Muscle of leg (tissue), 3 donors: ENCODE measurements at regions not wholly inside any gene's neighbourhood (a gene's known extent, or its start where the extent isn't known, plus 50 kb on each side); places are given as distances from the start of the nearest gene placed in this dataset.

Experiments used
- DNase-seq: peaks from one replicate; pipeline ENCODE4 v3.0.0; 2013
- H3K27ac ChIP-seq: one replicate; pipeline ENCODE4 v1.5.1; 2013; ENCODE audit warnings: mild to moderate bottlenecking, low read length, control low read depth
- H3K27me3 ChIP-seq: one replicate; pipeline ENCODE4 v1.6.1; 2013; ENCODE audit warnings: low read length; ENCODE audit not compliant: control insufficient read depth, insufficient read depth
- H3K36me3 ChIP-seq: one replicate; pipeline ENCODE4 v1.6.1; 2013; ENCODE audit warnings: low read length; ENCODE audit not compliant: control insufficient read depth, insufficient read depth
- H3K4me1 ChIP-seq: one replicate; pipeline ENCODE4 v1.6.1; 2013; ENCODE audit warnings: low read length; ENCODE audit not compliant: control insufficient read depth, insufficient read depth
- H3K4me3 ChIP-seq: one replicate; pipeline ENCODE4 v1.5.1; 2013; ENCODE audit warnings: low read length, control low read depth
- H3K9me3 ChIP-seq: replicated peaks from 2 replicates; pipeline ENCODE4 v1.6.1; 2013; ENCODE audit warnings: low read depth, low read length; ENCODE audit not compliant: control insufficient read depth
- WGBS: methylation state at CpG from one replicate; pipeline ENCODE4 v1.1.5; 2013; ENCODE audit warnings: missing lambda C conversion rate; ENCODE audit not compliant: insufficient coverage; 5-methylcytosine and 5-hydroxymethylcytosine counted together

DNA sequence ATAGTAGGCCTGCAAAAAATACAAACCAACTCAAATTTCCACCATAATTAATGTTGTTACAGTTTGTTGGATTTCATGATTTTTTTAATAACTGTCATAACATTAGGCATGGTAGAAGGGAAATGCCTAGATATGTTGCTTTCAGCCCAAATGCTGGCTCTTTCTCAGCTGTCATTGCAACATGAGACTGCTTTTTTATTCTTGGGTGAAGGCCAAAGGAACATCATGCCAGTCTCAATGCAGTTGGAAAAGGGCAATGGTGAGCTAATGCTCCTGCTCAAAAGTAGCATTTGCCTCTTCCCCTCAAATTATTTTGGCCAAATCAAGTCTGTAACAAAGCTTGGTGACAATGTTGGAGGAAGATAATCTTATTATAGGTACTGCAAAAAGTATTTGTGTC lies 877.7 kb upstream of the PRMT6 start:
- no peak overlapping the region for H3K27ac ChIP-seq
- no peak overlapping the region for H3K4me3 ChIP-seq
- H3K4me1 ChIP-seq: no peaks in the 10 kb centered on the region
- no peaks in the 10 kb centered on the region for H3K27me3 ChIP-seq
- H3K9me3 ChIP-seq: no peaks in the 10 kb centered on the region
- no peaks in the 10 kb centered on the region for H3K36me3 ChIP-seq
- DNase-seq: peak; percentile 50

DNA sequence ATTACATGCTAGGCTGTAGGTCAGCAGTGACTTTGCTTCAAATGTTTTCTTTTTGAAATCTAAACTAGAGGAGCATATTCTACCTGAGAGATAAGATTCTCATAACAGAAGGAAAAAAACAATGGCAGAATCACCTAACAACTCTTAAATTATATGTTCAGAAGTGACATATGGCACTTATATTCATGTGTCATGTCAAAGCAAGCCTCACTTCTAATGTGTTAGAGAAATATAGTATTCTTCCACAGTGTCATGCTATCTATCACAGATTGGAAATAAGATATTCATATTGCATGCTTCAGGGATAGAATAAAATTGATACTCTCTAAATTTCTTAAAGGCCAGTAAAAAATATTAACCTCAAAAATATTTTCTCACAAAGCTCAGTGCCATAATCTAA lies 874.6 kb upstream of the PRMT6 start:
- no peaks in the 10 kb centered on the region for H3K9me3 ChIP-seq
- no peaks in the 10 kb centered on the region for H3K27me3 ChIP-seq
- H3K36me3 ChIP-seq: no peaks in the 10 kb centered on the region
- H3K4me3 ChIP-seq: no peak overlapping the region
- H3K4me1 ChIP-seq: no peaks in the 10 kb centered on the region
- no peak overlapping the region for H3K27ac ChIP-seq
- no peak for DNase-seq

DNA sequence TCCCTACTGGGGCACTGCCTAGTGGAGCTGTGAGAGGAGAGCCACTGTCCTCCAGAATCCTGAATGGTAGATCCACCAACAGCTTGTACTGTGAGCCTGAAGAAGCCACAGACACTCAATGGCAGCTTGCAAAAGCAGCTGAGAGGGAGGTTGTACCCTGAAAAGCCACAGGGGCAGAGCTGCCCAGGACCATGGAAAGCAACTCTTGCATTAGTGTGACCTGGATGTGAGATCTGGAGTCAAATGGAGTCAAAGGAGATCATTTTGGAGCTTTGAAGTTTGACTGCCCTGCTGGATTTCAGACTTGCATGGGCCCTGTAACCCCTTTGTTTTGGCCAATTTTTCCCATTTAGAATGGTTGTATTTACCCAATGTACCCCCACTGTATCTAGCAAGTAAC lies 871.4 kb upstream of the PRMT6 start:
- DNase-seq: no peak
- H3K4me1 ChIP-seq: no peaks in the 10 kb centered on the region
- H3K4me3 ChIP-seq: no peak overlapping the region
- H3K27me3 ChIP-seq: no peaks in the 10 kb centered on the region
- H3K9me3 ChIP-seq: no peaks in the 10 kb centered on the region
- no peaks in the 10 kb centered on the region for H3K36me3 ChIP-seq
- no peak overlapping the region for H3K27ac ChIP-seq

DNA sequence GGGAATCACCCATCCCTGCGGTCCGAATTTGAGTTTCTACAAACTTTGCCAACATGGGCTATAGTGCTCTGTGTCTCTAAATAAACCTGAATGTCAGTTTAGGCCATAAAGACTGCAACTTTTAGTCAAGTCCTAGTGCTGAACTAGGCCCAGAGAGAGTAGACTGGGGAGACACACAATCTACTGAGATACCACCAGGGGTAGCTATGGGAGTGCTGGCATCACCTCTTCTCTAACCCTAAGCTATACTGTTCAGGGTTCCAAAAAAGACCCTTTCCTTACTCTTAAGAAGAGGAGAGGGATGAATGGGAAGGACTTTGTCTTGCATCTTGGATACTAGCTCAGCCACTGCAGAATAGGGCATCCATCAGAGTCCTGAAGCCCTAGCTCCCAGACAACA lies 866.7 kb upstream of the PRMT6 start:
- Histone ChIP-seq H3K4me3 (no peak overlapping the region), H3K36me3 (no peaks in the 10 kb centered on the region), H3K4me1 (no peaks in the 10 kb centered on the region), H3K27me3 (no peaks in the 10 kb centered on the region), H3K9me3 (peaks cover 9% of the 10 kb centered on the region), H3K27ac (no peak overlapping the region)
- 76% methylated on average over 2 of the region's 2 CpGs for WGBS
- DNase-seq: no peak

DNA sequence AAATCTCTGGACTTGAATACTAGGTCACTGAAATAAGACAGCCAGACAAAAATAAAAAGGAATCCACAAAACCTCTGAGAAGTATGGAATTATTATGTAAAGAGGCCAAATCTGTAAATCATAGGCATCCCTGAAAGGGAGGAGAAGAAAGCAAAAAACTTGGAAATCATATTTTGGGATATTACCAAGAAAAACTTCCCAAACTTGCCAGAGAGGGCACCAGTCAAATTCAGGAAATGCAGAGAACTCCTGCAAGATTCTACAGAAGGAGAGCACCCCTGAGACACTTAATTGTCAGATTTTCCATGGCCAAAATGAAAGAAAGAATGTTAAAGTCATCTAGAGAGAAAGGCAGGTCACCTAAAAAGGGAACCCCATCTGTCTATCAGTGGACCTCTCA lies 862.3 kb upstream of the PRMT6 start:
- no peak overlapping the region for H3K27ac ChIP-seq
- no peaks in the 10 kb centered on the region for H3K4me1 ChIP-seq
- DNase-seq: no peak
- peaks cover 9% of the 10 kb centered on the region for H3K9me3 ChIP-seq
- H3K36me3 ChIP-seq: no peaks in the 10 kb centered on the region
- no peaks in the 10 kb centered on the region for H3K27me3 ChIP-seq
- H3K4me3 ChIP-seq: no peak overlapping the region

DNA sequence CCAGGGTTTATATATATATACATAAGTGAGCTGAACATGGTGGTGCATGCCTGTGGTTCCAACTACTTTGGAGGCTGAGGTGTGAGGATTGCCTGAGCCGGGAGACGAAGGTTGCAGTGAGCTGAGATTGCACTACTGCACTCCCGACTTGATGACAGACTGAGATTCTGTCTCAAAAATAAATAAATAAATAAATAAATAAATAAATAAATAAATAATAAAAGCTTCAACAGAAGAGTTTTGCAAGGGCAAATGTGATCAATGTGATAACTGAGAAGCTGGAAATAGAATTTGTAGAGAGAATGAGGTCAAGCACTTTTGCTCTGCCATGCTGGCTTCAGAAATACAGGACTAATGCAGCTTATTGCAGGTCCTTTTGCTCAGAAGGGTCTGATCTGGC lies 855.8 kb upstream of the PRMT6 start:
- DNase-seq: no peak
- H3K4me1 ChIP-seq: no peaks in the 10 kb centered on the region
- H3K27ac ChIP-seq: no peak overlapping the region
- no peaks in the 10 kb centered on the region for H3K9me3 ChIP-seq
- no peaks in the 10 kb centered on the region for H3K36me3 ChIP-seq
- no peaks in the 10 kb centered on the region for H3K27me3 ChIP-seq
- no CpG with 5 or more reads among the region's 3 CpGs for WGBS
- no peak overlapping the region for H3K4me3 ChIP-seq

DNA sequence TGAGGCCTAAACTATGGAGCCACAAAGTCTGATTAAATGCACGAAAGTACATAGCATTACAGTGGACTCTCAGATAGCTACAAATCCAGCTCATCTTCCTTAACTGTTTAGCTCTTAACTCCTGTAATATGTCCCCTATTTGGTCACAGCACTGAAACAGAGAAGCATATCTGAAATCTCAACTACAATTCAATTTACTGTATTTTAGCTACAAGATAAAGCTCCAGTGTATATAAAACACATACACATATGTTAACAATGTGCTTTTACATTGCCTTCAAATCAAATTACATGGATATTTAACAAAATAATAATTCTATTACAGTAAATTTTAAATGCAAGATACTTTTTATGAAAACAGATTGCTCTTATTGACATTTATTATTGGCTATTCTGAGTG lies 849.3 kb upstream of the PRMT6 start:
- no peaks in the 10 kb centered on the region for H3K4me1 ChIP-seq
- no peak overlapping the region for H3K27ac ChIP-seq
- no peaks in the 10 kb centered on the region for H3K9me3 ChIP-seq
- H3K4me3 ChIP-seq: no peak overlapping the region
- H3K27me3 ChIP-seq: no peaks in the 10 kb centered on the region
- WGBS: no CpG with 5 or more reads among the region's 1 CpG
- no peaks in the 10 kb centered on the region for H3K36me3 ChIP-seq
- DNase-seq: no peak

DNA sequence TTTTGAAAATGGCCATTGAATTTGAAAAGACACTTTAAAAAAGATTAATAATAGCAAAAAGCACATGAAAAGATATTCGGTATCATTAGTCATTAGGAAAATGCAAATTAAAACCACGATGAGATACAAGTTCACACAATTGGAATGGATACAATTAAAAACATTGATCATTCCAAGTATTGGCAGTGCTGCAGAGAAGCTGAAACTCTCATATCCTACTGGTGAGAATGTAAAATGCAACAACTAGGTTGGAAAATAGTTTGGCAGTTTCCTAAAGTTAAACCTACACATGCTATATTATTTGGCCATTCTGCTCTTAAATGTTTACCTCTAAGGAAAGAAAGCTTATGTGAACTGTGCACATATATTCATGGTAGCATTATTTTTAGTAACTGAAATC lies 838.7 kb upstream of the PRMT6 start:
- Histone ChIP-seq H3K27ac (no peak overlapping the region), H3K4me1 (no peaks in the 10 kb centered on the region), H3K9me3 (no peaks in the 10 kb centered on the region), H3K27me3 (no peaks in the 10 kb centered on the region), H3K4me3 (no peak overlapping the region), H3K36me3 (no peaks in the 10 kb centered on the region)
- no CpG with 5 or more reads among the region's 2 CpGs for WGBS
- peak; percentile 3 for DNase-seq

DNA sequence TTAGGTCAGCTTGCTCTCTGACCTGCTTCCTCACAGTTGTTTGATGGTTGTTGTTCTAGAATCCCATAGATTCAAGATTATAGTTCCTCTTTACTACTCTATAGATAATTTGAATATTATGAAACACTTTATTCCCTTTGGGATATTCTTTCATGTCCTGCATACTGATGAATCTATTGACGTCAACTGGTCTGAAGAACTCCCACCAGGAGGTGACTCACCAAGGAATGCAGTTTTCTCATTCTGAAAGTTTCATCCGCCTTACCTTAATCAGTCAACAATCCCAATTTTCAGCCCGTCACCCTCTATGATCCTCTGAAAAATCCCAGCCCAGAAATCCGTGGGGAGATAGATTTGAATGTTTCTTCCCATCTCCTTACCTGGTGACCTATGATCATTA lies 834.1 kb upstream of the PRMT6 start:
- H3K27ac ChIP-seq: no peak overlapping the region
- no peaks in the 10 kb centered on the region for H3K36me3 ChIP-seq
- no peaks in the 10 kb centered on the region for H3K27me3 ChIP-seq
- no peak for DNase-seq
- H3K4me3 ChIP-seq: no peak overlapping the region
- H3K9me3 ChIP-seq: no peaks in the 10 kb centered on the region
- H3K4me1 ChIP-seq: no peaks in the 10 kb centered on the region
- WGBS: no CpG with 5 or more reads among the region's 4 CpGs

DNA sequence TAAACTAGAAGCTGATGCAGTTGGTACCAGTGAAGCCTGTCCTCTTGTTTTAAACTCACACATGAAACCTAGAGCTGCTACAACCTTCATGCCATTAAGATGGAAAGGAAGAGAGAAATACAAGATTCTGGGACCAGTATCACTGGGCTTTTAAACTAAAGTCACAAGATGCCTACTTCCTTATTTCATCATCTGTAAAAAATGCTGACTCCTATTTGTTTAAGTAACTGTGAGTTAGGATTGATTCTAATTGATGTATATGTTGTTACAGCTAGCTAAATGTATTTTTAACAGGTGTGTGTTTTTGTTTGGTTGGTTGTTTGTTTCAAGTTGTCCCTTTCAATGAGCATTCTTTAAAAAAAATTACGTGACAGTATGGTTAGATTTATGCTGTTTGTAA lies 833.3 kb upstream of the PRMT6 start:
- no peaks in the 10 kb centered on the region for H3K9me3 ChIP-seq
- no peaks in the 10 kb centered on the region for H3K27me3 ChIP-seq
- WGBS: no CpG with 5 or more reads among the region's 1 CpG
- no peak overlapping the region for H3K27ac ChIP-seq
- H3K4me1 ChIP-seq: no peaks in the 10 kb centered on the region
- H3K4me3 ChIP-seq: no peak overlapping the region
- H3K36me3 ChIP-seq: no peaks in the 10 kb centered on the region
- no peak for DNase-seq

DNA sequence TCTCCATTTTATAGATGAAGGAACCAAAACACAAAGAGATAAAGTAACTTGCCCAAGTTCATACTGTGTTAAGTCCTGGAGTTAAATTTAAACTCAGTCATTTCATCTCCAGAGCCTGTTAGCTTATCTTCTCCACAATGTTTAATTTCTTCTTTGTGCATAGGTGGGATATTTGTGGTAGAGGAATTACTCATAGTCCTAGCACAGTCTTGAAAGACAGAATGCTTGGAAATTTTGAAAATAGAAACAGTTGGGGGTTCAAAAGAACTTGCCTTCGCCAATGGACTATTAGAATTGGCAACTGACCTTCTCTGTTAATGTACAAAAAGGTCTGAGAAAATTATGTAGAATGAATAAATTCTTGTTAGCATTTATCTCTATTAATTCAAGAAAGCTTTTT lies 832.0 kb upstream of the PRMT6 start:
- DNase-seq: no peak
- no peak overlapping the region for H3K4me3 ChIP-seq
- WGBS: no CpG with 5 or more reads among the region's 1 CpG
- no peaks in the 10 kb centered on the region for H3K36me3 ChIP-seq
- no peaks in the 10 kb centered on the region for H3K4me1 ChIP-seq
- no peaks in the 10 kb centered on the region for H3K27me3 ChIP-seq
- no peak overlapping the region for H3K27ac ChIP-seq
- H3K9me3 ChIP-seq: no peaks in the 10 kb centered on the region
